Colonic mucosa (tissue), 4 donors: ENCODE measurements at regions not wholly inside any gene's neighbourhood (a gene's known extent, or its start where the extent isn't known, plus 50 kb on each side); places are given as distances from the start of the nearest gene placed in this dataset.

Source experiments
- DNase-seq: peaks from one replicate; pipeline ENCODE4 v3.0.0-alpha.2; 2020
- H3K27ac ChIP-seq: fragments of 200-600 bp; one replicate; pipeline ENCODE4 v1.8.0; 2021
- H3K27me3 ChIP-seq: fragments of 200-600 bp; one replicate; pipeline ENCODE4 v1.8.0; 2021
- H3K36me3 ChIP-seq: fragments of 200-600 bp; one replicate; pipeline ENCODE4 v1.8.0; 2021
- H3K4me1 ChIP-seq: fragments of 200-600 bp; one replicate; pipeline ENCODE4 v1.8.0; 2021; ENCODE audit warnings: mild to moderate bottlenecking
- H3K4me3 ChIP-seq: fragments of 200-600 bp; one replicate; pipeline ENCODE4 v1.8.0; 2021
- H3K9ac ChIP-seq, 2 donors: one replicate each; pipeline ENCODE4 v1.7.0; 2013; ENCODE audit warnings: control low read depth in 2 of 2, low read depth in 2 of 2, low read length in 2 of 2
- H3K9me3 ChIP-seq: fragments of 200-600 bp; one replicate; pipeline ENCODE4 v1.8.0; 2021
- CTCF ChIP-seq: fragments of 200-600 bp; IDR thresholded peaks from one replicate; pipeline ENCODE4 v1.8.0; 2022; ENCODE audit warnings: antibody characterized with exemption, mild to moderate bottlenecking
- intact Hi-C: fragments of 100-400 bp; cut with DNase I; formaldehyde crosslinking; loops from one replicate; pipeline ENCODE4 v1.14.1; 2022
- donor health status: healthy.
- donor health status: DM: no; HTN: no; CAD: no.
- donor health status: DM: no; HTN: no; CAD: no.

DNA sequence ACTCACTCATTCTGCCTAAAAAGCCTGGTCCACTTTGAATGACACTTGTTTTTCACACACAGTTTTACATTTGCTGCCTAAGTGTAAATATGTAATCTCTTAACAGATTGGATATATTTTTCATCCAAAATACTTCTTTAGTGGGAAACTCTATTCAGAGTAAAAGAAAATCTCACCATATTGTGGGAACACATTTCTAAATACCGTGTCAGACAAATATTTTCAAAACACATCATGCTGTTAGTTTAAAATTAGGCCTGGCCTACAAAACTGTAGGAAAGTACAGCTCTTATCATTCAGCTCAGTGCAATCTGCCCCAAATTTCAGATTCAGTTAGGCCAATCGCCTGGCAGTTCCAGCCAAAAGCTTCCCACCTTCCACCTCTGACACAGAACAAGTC is 849.8 kb downstream of the NXPH1 start:
- intact Hi-C loops: no loop called here
- no peaks in the 10 kb centered on the region for H3K36me3 ChIP-seq
- H3K9ac ChIP-seq: no peak overlapping the region
- DNase-seq: no peak
- no peak overlapping the region for H3K4me3 ChIP-seq
- H3K9me3 ChIP-seq: no peaks in the 10 kb centered on the region
- H3K27ac ChIP-seq: no peak overlapping the region
- H3K27me3 ChIP-seq: no peaks in the 10 kb centered on the region
- no peak for TF ChIP-seq CTCF
- no peaks in the 10 kb centered on the region for H3K4me1 ChIP-seq

DNA sequence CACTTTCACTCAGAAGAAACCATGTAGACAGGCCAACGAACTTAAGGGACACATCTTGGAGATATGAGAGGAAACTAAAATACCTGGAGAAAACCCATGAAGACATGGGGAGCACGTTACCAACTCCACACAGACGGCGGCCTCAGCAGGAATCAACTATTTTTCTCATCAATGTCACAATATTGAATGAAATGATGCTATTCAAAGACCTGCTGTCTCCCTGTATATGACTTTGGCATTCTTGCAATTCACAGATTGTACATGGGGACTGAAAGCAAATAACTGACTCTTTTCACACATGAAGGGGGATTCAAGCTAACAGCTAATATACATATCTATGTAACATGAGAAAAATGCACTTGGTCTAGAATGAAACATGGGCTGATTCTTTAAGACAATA is 869.0 kb downstream of the NXPH1 start:
- intact Hi-C loops: no loop called here
- H3K9me3 ChIP-seq: no peaks in the 10 kb centered on the region
- no peaks in the 10 kb centered on the region for H3K4me1 ChIP-seq

GRCh38 chr7:9307131-9307530 is 873.7 kb downstream of the NXPH1 start:
- no peaks in the 10 kb centered on the region for H3K27me3 ChIP-seq
- H3K36me3 ChIP-seq: no peaks in the 10 kb centered on the region
- no peak for DNase-seq
- no peak overlapping the region for H3K9ac ChIP-seq
- no peaks in the 10 kb centered on the region for H3K4me1 ChIP-seq
- no peak for TF ChIP-seq CTCF
- no peaks in the 10 kb centered on the region for H3K9me3 ChIP-seq
- no peak overlapping the region for H3K27ac ChIP-seq
- H3K4me3 ChIP-seq: no peak overlapping the region
- intact Hi-C loops: no loop called here

More for the DNA sequence above, 869.0 kb downstream of the NXPH1 start:
- TF ChIP-seq CTCF: no peak
- Histone ChIP-seq H3K9ac (no peak overlapping the region), H3K27me3 (no peaks in the 10 kb centered on the region), H3K4me3 (no peak overlapping the region), H3K27ac (no peak overlapping the region), H3K36me3 (no peaks in the 10 kb centered on the region)
- no peak for DNase-seq

DNA sequence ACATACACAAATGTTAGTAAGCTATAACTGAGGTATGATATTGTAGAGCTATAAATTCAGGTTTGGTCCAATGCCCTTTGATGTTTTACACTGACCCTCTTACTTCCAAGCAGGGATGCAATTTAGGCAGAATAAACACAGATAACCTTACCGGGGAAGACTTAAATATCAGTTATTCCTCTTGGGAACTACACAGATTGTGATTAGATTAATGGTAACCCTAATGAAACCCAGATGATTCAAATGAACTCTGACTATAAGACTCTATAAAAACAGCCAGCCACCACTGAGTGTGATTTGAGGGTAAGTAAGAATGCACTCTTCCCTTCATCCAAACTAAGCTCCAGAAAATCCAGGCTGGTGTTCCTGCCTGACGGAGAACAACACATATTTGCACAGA is 891.1 kb downstream of the NXPH1 start:
- H3K4me3 ChIP-seq: no peak overlapping the region
- intact Hi-C loops: no loop called here
- no peak overlapping the region for H3K9ac ChIP-seq
- H3K4me1 ChIP-seq: no peaks in the 10 kb centered on the region
- DNase-seq: no peak
- H3K27ac ChIP-seq: no peak overlapping the region
- no peaks in the 10 kb centered on the region for H3K36me3 ChIP-seq
- TF ChIP-seq CTCF: no peak
- H3K9me3 ChIP-seq: no peaks in the 10 kb centered on the region
- no peaks in the 10 kb centered on the region for H3K27me3 ChIP-seq

DNA sequence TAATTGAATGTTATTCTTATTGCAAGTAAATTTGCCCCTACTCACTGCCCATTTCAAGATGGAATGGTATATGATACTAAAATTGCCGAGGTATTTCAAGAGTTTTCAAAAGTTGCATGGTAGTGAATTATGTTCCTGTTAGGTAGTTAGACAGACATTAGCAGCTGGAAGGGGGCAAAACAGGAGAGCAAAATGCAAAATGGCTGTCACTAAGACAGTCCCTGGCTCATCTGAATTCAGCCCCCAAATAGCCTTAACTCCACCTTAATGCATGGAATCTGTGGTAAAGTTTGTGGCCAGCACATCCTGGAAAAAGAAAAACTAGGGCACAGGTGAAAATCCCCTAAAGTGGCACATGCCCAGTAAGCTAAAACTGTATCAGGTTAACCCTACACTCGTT is 894.9 kb downstream of the NXPH1 start:
- no peak for TF ChIP-seq CTCF
- intact Hi-C loops: no loop called here
- Histone ChIP-seq H3K36me3 (no peaks in the 10 kb centered on the region), H3K27ac (no peak overlapping the region), H3K4me3 (no peak overlapping the region), H3K9me3 (no peaks in the 10 kb centered on the region), H3K9ac (no peak overlapping the region), H3K4me1 (no peaks in the 10 kb centered on the region), H3K27me3 (no peaks in the 10 kb centered on the region)
- no peak for DNase-seq

- no peaks in the 10 kb centered on the region for H3K4me1 ChIP-seq
- no peak for DNase-seq
- H3K9me3 ChIP-seq: peaks cover 4% of the 10 kb centered on the region
- H3K9ac ChIP-seq: no peak overlapping the region
- H3K4me3 ChIP-seq: no peak overlapping the region
- TF ChIP-seq CTCF: no peak
- no peaks in the 10 kb centered on the region for H3K36me3 ChIP-seq
- intact Hi-C loops: no loop called here
- no peak overlapping the region for H3K27ac ChIP-seq
- no peaks in the 10 kb centered on the region for H3K27me3 ChIP-seq
Measured at GRCh38 chr7:9349625-9350024, 916.2 kb downstream of the NXPH1 start.
